Ishikawa (cell line): ENCODE measurements at regions not wholly inside any gene's neighbourhood (a gene's known extent, or its start where the extent isn't known, plus 50 kb on each side); places are given as distances from the start of the nearest gene placed in this dataset.

Source experiments
- CEBPB ChIP-seq: IDR thresholded peaks from 2 replicates; pipeline ENCODE4 v1.6.1; 2012
- CREB1 ChIP-seq: IDR thresholded peaks from 2 replicates; pipeline ENCODE4 v1.6.1; 2012; ENCODE audit warnings: low read depth
- EGR1 ChIP-seq: IDR thresholded peaks from 2 replicates; pipeline ENCODE4 v1.6.1; 2012
- EP300 ChIP-seq: IDR thresholded peaks from 2 replicates; pipeline ENCODE4 v1.6.1; 2012; ENCODE audit warnings: borderline replicate concordance
- FOXM1 ChIP-seq: IDR thresholded peaks from 2 replicates; pipeline ENCODE4 v1.6.1; 2012; ENCODE audit warnings: low read depth, borderline replicate concordance
- NFIC ChIP-seq: IDR thresholded peaks from 2 replicates; pipeline ENCODE4 v1.6.1; 2012
- RAD21 ChIP-seq: IDR thresholded peaks from 2 replicates; pipeline ENCODE4 v1.6.1; 2012; ENCODE audit warnings: low read depth
- REST ChIP-seq: IDR thresholded peaks from 2 replicates; pipeline ENCODE4 v1.6.1; 2012; ENCODE audit warnings: low read depth, mild to moderate bottlenecking
- TAF1 ChIP-seq: IDR thresholded peaks from 2 replicates; pipeline ENCODE4 v1.6.1; 2012; ENCODE audit warnings: low read depth, mild to moderate bottlenecking
- TCF12 ChIP-seq: IDR thresholded peaks from 2 replicates; pipeline ENCODE4 v1.6.1; 2012; ENCODE audit warnings: low read depth
- TEAD4 ChIP-seq: IDR thresholded peaks from 2 replicates; pipeline ENCODE4 v1.6.1; 2012
- YY1 ChIP-seq: IDR thresholded peaks from 2 replicates; pipeline ENCODE4 v1.6.1; 2012; ENCODE audit warnings: low read depth
- ZBTB7A ChIP-seq: IDR thresholded peaks from 2 replicates; pipeline ENCODE4 v1.6.1; 2012; ENCODE audit warnings: low read depth
- TF ChIP-seq, protein P1 (sequence below): IDR thresholded peaks from 2 replicates; pipeline ENCODE4 v1.6.1; 2012
- TF ChIP-seq, protein P2 (sequence below): IDR thresholded peaks from 2 replicates; pipeline ENCODE4 v1.6.1; 2012

DNA sequence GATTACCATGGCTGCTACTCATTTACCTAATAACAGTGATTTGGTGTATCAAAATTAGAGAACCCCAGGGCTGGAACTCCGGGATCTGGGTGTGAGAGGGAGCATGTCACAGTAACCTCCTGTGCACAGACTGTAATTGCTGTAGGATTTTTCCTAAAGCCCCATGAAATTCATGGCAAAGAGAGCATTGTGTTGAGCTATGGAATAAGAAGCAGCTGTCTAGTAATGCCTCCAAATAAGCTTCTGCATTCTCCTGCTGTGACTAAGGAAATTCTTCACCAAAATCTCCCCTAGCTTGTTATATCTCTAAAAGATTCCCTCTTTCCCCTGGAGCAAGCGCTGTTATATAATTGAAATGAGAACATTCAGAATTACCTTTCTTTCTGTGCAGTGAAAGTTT lies 158.1 kb upstream of the SPATS2L start:
- TF ChIP-seq CEBPB: no peak
- TF ChIP-seq, protein P1, sequence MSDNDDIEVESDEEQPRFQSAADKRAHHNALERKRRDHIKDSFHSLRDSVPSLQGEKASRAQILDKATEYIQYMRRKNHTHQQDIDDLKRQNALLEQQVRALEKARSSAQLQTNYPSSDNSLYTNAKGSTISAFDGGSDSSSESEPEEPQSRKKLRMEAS: no peak

DNA sequence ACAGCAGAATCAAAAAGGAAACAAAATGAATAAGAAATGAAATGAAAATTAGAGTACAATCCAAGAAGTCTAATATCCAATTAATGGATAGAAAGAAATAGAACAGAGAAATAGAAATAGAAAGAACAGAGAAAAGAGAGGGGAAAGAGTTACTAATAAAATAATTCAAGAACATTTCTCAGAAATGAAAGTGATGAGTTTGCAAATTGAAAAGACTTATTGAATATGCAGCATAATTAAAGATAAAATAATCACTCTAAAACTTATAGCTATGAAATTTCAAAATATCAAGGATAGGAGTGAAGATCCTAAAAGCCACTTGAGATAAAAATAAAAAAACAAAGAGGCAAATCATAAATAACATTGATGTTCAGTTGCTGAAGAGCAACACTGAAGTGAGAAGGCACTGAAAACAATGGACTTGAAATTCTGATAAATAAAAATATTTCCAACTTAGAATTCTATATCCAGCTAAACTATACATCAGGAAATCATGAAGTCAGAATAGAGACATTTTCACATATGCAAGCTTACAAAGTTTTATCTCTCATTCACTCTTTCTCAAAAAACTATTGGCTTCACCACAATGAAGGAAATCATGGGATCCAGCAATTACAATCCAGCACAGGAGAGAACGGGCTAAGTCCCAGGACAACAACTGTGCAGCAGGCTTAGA lies 155.9 kb upstream of the SPATS2L start:
- no peak for TF ChIP-seq EGR1
- no peak for TF ChIP-seq TCF12
- TF ChIP-seq YY1: no peak
- TF ChIP-seq, protein P1: no peak
- TF ChIP-seq RAD21: no peak
- no peak for TF ChIP-seq TAF1
- no peak for TF ChIP-seq ZBTB7A
- no peak for TF ChIP-seq NFIC
- no peak for TF ChIP-seq TEAD4
- TF ChIP-seq, protein P2, sequence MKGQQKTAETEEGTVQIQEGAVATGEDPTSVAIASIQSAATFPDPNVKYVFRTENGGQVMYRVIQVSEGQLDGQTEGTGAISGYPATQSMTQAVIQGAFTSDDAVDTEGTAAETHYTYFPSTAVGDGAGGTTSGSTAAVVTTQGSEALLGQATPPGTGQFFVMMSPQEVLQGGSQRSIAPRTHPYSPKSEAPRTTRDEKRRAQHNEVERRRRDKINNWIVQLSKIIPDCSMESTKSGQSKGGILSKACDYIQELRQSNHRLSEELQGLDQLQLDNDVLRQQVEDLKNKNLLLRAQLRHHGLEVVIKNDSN: no peak
- TF ChIP-seq CREB1: no peak
- no peak for TF ChIP-seq FOXM1
- TF ChIP-seq CEBPB: no peak
- TF ChIP-seq EP300: no peak
- no peak for TF ChIP-seq REST

DNA sequence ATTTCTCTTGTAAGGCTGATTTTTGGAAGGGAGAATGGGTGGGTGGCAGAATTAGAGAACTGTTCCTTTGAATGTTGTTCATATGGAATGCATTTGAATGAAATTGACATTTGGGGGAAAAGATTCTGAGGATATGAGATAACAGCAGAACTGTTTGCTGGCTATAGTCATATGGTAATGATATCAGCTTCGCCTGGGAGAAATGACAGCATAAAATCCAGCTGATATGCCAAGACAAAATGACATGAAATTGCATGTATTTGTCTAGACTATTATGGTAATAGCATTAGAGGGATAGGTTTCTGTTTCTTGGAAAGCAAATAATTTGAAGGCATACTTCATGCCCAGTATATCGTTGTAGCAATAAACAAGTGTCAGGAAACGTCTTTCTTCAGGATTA lies 150.8 kb upstream of the SPATS2L start:
- TF ChIP-seq, protein P2: no peak
- no peak for TF ChIP-seq CREB1

- no peak for TF ChIP-seq TAF1
- TF ChIP-seq RAD21: no peak
- TF ChIP-seq EP300: no peak
- no peak for TF ChIP-seq FOXM1
- TF ChIP-seq CREB1: no peak
- TF ChIP-seq ZBTB7A: no peak
Measured at GRCh38 chr2:200156166-200156835, 150.2 kb upstream of the SPATS2L start.

GRCh38 chr2:200158647-200159356 lies 147.7 kb upstream of the SPATS2L start:
- TF ChIP-seq EGR1 (no peak), NFIC (no peak), CEBPB (no peak), YY1 (no peak), ZBTB7A (no peak), REST (no peak), EP300 (no peak), TCF12 (no peak)
- TF ChIP-seq, protein P2: no peak

GRCh38 chr2:200159357-200159707 lies 147.2 kb upstream of the SPATS2L start:
- no peak for TF ChIP-seq TEAD4
